ENCODE measurements at regions not wholly inside any gene's neighbourhood (a gene's known extent, or its start where the extent isn't known, plus 50 kb on each side); places are given as distances from the start of the nearest gene placed in this dataset.

GRCh38 chr5:90109285-90109684, 300.3 kb downstream of the CETN3 start:
- TF ChIP-seq RAD21 (IDR thresholded peaks at IDR 0.05; ENCODE audit: low read length) (no peak), POLR2A (IDR thresholded peaks at IDR 0.05; ENCODE audit: low read depth, low read length) (no peak)
- TF ChIP-seq, protein P1, sequence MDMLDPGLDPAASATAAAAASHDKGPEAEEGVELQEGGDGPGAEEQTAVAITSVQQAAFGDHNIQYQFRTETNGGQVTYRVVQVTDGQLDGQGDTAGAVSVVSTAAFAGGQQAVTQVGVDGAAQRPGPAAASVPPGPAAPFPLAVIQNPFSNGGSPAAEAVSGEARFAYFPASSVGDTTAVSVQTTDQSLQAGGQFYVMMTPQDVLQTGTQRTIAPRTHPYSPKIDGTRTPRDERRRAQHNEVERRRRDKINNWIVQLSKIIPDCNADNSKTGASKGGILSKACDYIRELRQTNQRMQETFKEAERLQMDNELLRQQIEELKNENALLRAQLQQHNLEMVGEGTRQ (IDR thresholded peaks at IDR 0.05; ENCODE audit: low read depth, low read length): no peak
- Histone ChIP-seq H3K18ac (ENCODE audit: low read depth, low read length) (no peak overlapping the region), H2BK20ac (ENCODE audit: low read depth, low read length) (no peak overlapping the region), H3K56ac (ENCODE audit: extremely low read depth, insufficient read depth, low read length) (no peak overlapping the region), H3K9me3 (ENCODE audit: control insufficient read depth, insufficient read depth, low read length) (no peaks in the 10 kb centered on the region), H3K4me2 (ENCODE audit: low read depth, low read length) (no peak overlapping the region), H3K4me3 (ENCODE audit: insufficient read depth, low read depth, low read length) (no peak overlapping the region), H2BK120ac (ENCODE audit: low read depth, low read length) (no peak overlapping the region), H3K14ac (replicated peaks; ENCODE audit: low read depth, low read length) (no peak overlapping the region), H3K23ac (ENCODE audit: low read depth, low read length) (no peak overlapping the region), H2BK5ac (ENCODE audit: low read depth, low read length, poor library complexity, severe bottlenecking) (no peak overlapping the region), H4K5ac (ENCODE audit: low read depth, low read length) (no peak overlapping the region), H3K9ac (ENCODE audit: low read depth, low read length) (no peak overlapping the region), H3K27ac (ENCODE audit: insufficient read depth, low read length) (no peak overlapping the region), H2AFZ (replicated peaks; ENCODE audit: low read length, poor library complexity) (no peak overlapping the region), H4K91ac (ENCODE audit: insufficient read depth, low read depth, low read length) (no peak overlapping the region), H3K27me3 (ENCODE audit: control insufficient read depth, insufficient read depth, low read length) (no peaks in the 10 kb centered on the region), H4K20me1 (ENCODE audit: insufficient read depth, low read length) (no peaks in the 10 kb centered on the region), H4K8ac (ENCODE audit: low read depth in 2 of 2, low read length in 2 of 2) (no peak overlapping the region), H2BK15ac (ENCODE audit: low read depth, low read length) (no peak overlapping the region), H3K79me1 (ENCODE audit: low read depth in 1 of 2, low read length in 2 of 2) (no peaks in the 10 kb centered on the region), H3K36me3 (ENCODE audit: control insufficient read depth, insufficient read depth, low read length) (no peaks in the 10 kb centered on the region), H3K4ac (ENCODE audit: low read depth, low read length) (no peak overlapping the region), H3K9me1 (ENCODE audit: insufficient read depth, low read length) (no peaks in the 10 kb centered on the region), H2AK9ac (replicated peaks; ENCODE audit: low read depth, low read length, poor library complexity) (no peak overlapping the region), H2AK5ac (ENCODE audit: low read depth, low read length) (no peak overlapping the region), H3K4me1 (ENCODE audit: control insufficient read depth, insufficient read depth, low read length) (no peaks in the 10 kb centered on the region)
- ATAC-seq (ENCODE audit: low read depth): no peak
- no peak for DNase-seq
- in situ Hi-C loops (cut with MboI; ENCODE audit: low sequenced_read_pairs) (no loop called here), intact Hi-C loops (cut with micrococcal nuclease) (no loop called here), dilution Hi-C loops (cut with HindIII; ENCODE audit: low sequenced_read_pairs, unreplicated experiment) (no loop called here)
- CTCF ChIA-PET: no interaction called here
- WGBS, 2 experiments (ENCODE audit: extremely low coverage in 2 of 2, insufficient read length in 1 of 2): no CpG with 5 or more reads among the region's 2 CpGs
- POLR2A ChIA-PET (ENCODE audit: unreplicated experiment): no interaction called here
- no TSS peak for BruUV-seq (replicated peaks)
